VCaP (cell line): ENCODE measurements at regions not wholly inside any gene's neighbourhood (a gene's known extent, or its start where the extent isn't known, plus 50 kb on each side); places are given as distances from the start of the nearest gene placed in this dataset.

Experiments used
- H3K27ac ChIP-seq: fragments of 450-650 bp; 2 replicates; pipeline ENCODE4 v1.5.1; 2017
- TF ChIP-seq, protein P1 (sequence below): fragments of 450-650 bp; conservative IDR thresholded peaks from 2 replicates; pipeline ENCODE4 v1.5.1; 2017; ENCODE audit warnings: mild to moderate bottlenecking, moderate library complexity

DNA sequence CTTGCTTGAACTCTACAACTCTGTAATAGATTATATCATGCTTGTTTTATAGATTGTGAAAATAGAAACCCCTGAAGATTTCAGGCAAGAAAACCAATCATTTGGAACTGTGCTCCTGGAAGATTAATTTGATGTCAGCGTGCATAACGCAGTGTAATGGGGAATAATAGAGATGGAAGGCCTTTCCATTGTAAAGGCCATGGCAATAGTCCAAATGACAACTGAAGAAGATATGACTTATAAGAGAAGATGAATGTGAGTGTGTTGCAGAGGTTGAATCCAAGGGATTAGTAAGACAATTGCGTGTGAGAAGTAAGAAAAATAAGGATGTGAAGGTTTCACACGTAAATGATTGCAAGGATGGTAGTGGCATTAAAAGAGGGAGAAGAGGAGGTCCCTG lies 285.0 kb downstream of the DUSP10 start:
- TF ChIP-seq, protein P1, sequence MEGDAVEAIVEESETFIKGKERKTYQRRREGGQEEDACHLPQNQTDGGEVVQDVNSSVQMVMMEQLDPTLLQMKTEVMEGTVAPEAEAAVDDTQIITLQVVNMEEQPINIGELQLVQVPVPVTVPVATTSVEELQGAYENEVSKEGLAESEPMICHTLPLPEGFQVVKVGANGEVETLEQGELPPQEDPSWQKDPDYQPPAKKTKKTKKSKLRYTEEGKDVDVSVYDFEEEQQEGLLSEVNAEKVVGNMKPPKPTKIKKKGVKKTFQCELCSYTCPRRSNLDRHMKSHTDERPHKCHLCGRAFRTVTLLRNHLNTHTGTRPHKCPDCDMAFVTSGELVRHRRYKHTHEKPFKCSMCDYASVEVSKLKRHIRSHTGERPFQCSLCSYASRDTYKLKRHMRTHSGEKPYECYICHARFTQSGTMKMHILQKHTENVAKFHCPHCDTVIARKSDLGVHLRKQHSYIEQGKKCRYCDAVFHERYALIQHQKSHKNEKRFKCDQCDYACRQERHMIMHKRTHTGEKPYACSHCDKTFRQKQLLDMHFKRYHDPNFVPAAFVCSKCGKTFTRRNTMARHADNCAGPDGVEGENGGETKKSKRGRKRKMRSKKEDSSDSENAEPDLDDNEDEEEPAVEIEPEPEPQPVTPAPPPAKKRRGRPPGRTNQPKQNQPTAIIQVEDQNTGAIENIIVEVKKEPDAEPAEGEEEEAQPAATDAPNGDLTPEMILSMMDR, result no peak
- no peak overlapping the region for H3K27ac ChIP-seq

DNA sequence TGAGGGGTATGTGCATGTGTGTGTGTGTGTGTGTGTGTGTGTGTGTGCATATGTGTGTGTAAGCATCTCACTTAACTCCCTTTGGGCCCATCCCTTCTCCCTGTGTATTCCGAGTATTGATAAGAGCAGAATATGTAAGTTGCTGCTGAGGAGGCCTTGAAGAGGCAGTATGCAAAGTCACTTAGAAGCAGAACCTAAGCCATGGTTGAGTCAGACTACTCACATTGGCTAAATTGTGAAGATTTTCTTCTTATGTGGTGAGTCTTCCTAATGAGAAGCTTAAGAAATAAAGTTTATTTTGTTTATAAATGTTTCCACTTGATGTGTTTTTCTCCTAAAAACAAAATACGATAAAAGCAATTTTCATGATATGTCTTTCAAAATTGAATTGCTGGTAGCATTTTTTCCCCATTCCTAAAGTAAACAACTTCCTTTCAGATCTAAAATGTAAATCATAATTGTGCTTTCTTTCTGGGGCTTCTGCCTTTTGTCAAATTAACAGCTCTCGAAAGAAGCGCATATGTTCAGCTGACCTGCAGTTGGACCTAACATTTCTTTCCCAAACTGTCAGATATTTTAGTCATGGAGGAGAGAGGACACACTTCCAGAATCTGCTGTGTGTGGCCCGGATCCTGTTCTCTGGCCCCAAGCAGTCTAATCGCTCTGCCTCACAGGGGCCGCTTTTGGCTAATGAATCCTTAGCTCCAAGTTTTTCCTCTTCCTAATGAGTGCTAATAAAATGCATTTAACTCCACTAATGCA lies 284.0 kb downstream of the DUSP10 start:
- no peak overlapping the region for H3K27ac ChIP-seq
- TF ChIP-seq, protein P1, result no peak

- H3K27ac ChIP-seq, result no peak overlapping the region
- TF ChIP-seq, protein P1, result no peak
These were observed 283.3 kb downstream of the DUSP10 start for GRCh38 chr1:221458447-221459156.

DNA sequence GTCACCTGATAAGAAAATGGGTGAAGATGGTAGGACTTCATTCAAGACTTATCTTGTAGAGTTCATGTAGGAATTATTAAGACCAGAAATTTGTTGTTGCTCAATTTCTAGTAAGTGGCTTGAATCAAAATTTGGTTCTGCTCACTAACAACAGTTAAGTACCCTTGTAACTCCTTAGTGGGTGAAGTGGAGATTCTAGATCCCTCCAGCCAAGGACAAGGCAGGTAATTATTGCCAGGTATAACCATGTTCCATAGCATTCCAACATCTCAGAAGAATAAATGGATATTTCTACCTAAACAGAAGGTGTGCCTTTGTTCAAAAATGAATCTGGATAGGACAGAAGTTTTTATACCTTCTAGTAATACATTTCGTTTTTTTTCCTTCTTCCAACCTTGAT lies 282.3 kb downstream of the DUSP10 start:
- no peak overlapping the region for H3K27ac ChIP-seq
- TF ChIP-seq, protein P1, result no peak

DNA sequence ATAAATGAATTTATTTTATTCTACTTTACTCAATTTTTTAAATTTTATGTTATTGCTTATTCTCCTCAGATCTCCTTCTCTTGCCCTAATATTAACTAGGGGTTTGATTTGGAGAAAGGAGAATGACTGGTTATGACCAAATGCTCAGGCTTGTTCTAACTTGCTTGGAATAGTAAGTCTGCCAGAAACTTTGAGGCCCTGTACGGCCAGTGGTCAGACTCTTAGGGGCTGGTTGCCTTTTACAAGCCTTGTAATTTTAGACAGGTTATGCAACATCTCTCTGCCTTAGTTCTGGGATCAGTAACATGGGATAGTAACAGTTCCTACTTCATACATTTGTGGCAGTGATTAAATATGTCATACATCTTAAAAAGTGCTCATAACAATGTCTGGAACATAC lies 279.5 kb downstream of the DUSP10 start:
- TF ChIP-seq, protein P1, result no peak
- no peak overlapping the region for H3K27ac ChIP-seq

DNA sequence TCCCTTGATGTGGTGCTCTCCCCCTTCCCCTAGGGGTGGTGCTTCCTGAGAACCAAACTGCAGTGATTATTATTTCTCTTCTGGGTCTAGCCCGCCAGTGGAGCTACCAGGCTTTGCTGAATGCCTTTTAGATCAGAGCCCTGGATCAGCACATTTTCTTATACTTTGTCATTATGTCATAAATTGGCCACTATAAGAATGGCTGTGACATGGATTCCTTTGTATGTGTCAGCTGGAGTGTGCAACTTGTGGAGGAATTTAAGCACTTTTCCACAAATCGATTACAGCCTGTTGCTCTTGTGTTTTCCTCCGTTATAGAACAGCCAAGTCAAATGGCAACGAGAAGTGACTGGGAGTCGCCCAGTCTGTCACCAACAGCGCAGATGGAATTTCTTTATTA lies 273.3 kb downstream of the DUSP10 start:
- TF ChIP-seq, protein P1, result no peak
- no peak overlapping the region for H3K27ac ChIP-seq

GRCh38 chr1:221469476-221469875 lies 272.4 kb downstream of the DUSP10 start:
- no peak overlapping the region for H3K27ac ChIP-seq
- TF ChIP-seq, protein P1, result no peak
